GM10266 (cell line): ENCODE measurements at regions not wholly inside any gene's neighbourhood (a gene's known extent, or its start where the extent isn't known, plus 50 kb on each side); places are given as distances from the start of the nearest gene placed in this dataset.
"Not testable (repeated sequence)": the region's sequence is repeated elsewhere in the genome, so short reads cannot be mapped to it uniquely, and the experiment has no call there.

Experiments used
- DNase-seq: peaks from one replicate; pipeline ENCODE4 v3.0.0; 2012; ENCODE audit errors: extremely low spot score
- CTCF ChIP-seq: IDR thresholded peaks from 2 replicates; pipeline ENCODE4 v1.5.1; 2012; ENCODE audit warnings: mild to moderate bottlenecking, low read depth; ENCODE audit not compliant: control insufficient read depth, insufficient read depth; ENCODE audit errors: missing control alignments

GRCh38 chr16:21512280-21513192 lies 86.8 kb upstream of the METTL9 start:
- not testable (repeated sequence) for DNase-seq

GRCh38 chr16:21513337-21513741 lies 86.0 kb upstream of the METTL9 start:
- not testable (repeated sequence) for DNase-seq

- not testable (repeated sequence) for DNase-seq
Measured at GRCh38 chr16:21513812-21514473, 85.4 kb upstream of the METTL9 start.

GRCh38 chr16:21514474-21514840 lies 84.9 kb upstream of the METTL9 start:
- not testable (repeated sequence) for DNase-seq

GRCh38 chr16:21516705-21517040 lies 82.7 kb upstream of the METTL9 start:
- DNase-seq, result not testable (repeated sequence)

GRCh38 chr16:21517263-21517662 lies 82.1 kb upstream of the METTL9 start:
- not testable (repeated sequence) for DNase-seq

GRCh38 chr16:21519361-21520133 lies 79.8 kb upstream of the METTL9 start:
- DNase-seq, result not testable (repeated sequence)

GRCh38 chr16:21520134-21521047 lies 79.0 kb upstream of the METTL9 start:
- peak; percentile 91 for DNase-seq

GRCh38 chr16:21521048-21521389 lies 78.4 kb upstream of the METTL9 start:
- not testable (repeated sequence) for DNase-seq

- DNase-seq, result not testable (repeated sequence)
Measured at GRCh38 chr16:21521390-21522143, 77.8 kb upstream of the METTL9 start.

GRCh38 chr16:21522846-21523245 lies 76.5 kb upstream of the METTL9 start:
- not testable (repeated sequence) for DNase-seq

GRCh38 chr16:21523411-21524067 lies 75.8 kb upstream of the METTL9 start:
- TF ChIP-seq CTCF, result no peak
- no peak for DNase-seq
